ENCODE measurements at regions not wholly inside any gene's neighbourhood (a gene's known extent, or its start where the extent isn't known, plus 50 kb on each side); places are given as distances from the start of the nearest gene placed in this dataset.

DNA sequence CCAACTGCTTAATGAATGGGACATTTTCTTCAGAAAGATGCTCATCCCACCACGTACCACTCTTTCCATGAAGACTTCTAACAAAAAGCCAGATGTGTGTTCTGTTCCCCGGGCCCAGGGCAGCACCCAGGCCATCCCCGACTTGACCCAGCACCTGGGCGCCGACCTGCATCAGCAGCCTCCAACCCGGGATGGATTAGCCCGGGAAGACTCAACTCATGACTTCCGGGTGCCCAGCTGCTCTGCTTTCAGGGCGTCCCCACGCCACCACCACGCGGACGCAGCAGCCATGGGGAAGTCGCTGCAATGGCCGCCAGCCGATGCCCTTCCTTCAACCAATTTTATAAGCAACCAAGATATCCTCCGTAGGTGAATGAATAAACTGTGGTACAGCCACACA lies 123.8 kb upstream of the TUBA3C start:
- no peak overlapping the region for H3K27ac ChIP-seq (ENCODE audit: low read depth, low read length)
- H3K36me3 ChIP-seq (ENCODE audit: control insufficient read depth in 1 of 2, insufficient read depth in 2 of 2, low read length in 2 of 2): no peaks in the 10 kb centered on the region
- CTCF ChIA-PET: no interaction called here
- no peaks in the 10 kb centered on the region for H3K9me2 ChIP-seq (ENCODE audit: insufficient read depth)
- H3K9me3 ChIP-seq (ENCODE audit: control insufficient read depth in 1 of 2, insufficient read depth in 1 of 2, low read depth in 1 of 2, low read length in 2 of 2): no peaks in the 10 kb centered on the region
- no TSS peak for BruUV-seq (replicated peaks)
- H3K4me3 ChIP-seq (replicated peaks in 1 of 2; ENCODE audit: low read depth in 1 of 2, low read length in 2 of 2): no peak overlapping the region
- TF ChIP-seq ZNF274 (IDR thresholded peaks at IDR 0.05; ENCODE audit: low read depth, low read length) (no peak), SIN3A (IDR thresholded peaks at IDR 0.05; ENCODE audit: low read depth) (no peak), FOSL1 (IDR thresholded peaks at IDR 0.05; ENCODE audit: low read depth) (no peak), POLR2A (IDR thresholded peaks at IDR 0.05; ENCODE audit: borderline replicate concordance, extremely low read depth, insufficient read depth, insufficient read length) (no peak)
- TF ChIP-seq, protein P1, sequence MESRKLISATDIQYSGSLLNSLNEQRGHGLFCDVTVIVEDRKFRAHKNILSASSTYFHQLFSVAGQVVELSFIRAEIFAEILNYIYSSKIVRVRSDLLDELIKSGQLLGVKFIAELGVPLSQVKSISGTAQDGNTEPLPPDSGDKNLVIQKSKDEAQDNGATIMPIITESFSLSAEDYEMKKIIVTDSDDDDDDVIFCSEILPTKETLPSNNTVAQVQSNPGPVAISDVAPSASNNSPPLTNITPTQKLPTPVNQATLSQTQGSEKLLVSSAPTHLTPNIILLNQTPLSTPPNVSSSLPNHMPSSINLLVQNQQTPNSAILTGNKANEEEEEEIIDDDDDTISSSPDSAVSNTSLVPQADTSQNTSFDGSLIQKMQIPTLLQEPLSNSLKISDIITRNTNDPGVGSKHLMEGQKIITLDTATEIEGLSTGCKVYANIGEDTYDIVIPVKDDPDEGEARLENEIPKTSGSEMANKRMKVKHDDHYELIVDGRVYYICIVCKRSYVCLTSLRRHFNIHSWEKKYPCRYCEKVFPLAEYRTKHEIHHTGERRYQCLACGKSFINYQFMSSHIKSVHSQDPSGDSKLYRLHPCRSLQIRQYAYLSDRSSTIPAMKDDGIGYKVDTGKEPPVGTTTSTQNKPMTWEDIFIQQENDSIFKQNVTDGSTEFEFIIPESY (IDR thresholded peaks at IDR 0.05; ENCODE audit: extremely low read depth, insufficient replicate concordance, low read length): no peak
- intact Hi-C loops (cut with micrococcal nuclease): no loop called here
- H2AFZ ChIP-seq (ENCODE audit: low read depth, low read length, poor library complexity, severe bottlenecking): no peak overlapping the region
- RAD21 ChIA-PET (ENCODE audit: low non-redundant PET in 1 of 2, low total read pairs in 2 of 2, uncharacterized antibody in 2 of 2, unreplicated experiment in 2 of 2): no interaction called here
- no peaks in the 10 kb centered on the region for H4K20me1 ChIP-seq (ENCODE audit: insufficient read depth)
- no peaks in the 10 kb centered on the region for H3K27me3 ChIP-seq (ENCODE audit: insufficient read depth, low read length)
- DNase-seq (ENCODE audit: low read depth, low spot score) (no peak), ATAC-seq (no peak)
- no peaks in the 10 kb centered on the region for H3K79me2 ChIP-seq (ENCODE audit: insufficient read depth, low read length)
- H3K9ac ChIP-seq (ENCODE audit: low read length): no peak overlapping the region
- H3K4me2 ChIP-seq (ENCODE audit: low read length): no peak overlapping the region
- POLR2A ChIA-PET: no interaction called here
- no peaks in the 10 kb centered on the region for H3K4me1 ChIP-seq (ENCODE audit: control insufficient read depth in 1 of 2, insufficient read depth in 2 of 2, low read length in 2 of 2)

DNA sequence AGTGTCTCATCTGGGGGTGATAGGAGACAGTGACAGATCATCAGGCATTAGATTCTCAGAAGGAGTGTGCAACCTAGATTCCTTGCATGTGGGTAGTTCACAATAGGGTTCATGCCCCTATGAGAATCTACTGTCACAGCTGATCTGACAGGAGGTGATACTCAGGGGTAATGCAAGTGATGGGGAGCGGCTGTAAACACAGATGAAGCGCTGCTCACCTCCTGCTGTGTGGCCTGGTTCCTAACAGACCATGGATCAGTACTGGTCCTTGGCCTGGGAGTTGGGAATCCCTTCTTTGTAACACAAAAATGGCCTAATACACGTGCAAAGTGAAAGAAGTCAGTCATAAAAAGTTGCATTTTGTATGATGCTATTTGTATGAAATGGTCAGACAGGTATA lies 107.6 kb upstream of the TUBA3C start:
- Histone ChIP-seq H3K27me3 (ENCODE audit: insufficient read depth, low read length) (no peaks in the 10 kb centered on the region), H3K9me2 (ENCODE audit: insufficient read depth) (no peaks in the 10 kb centered on the region), H3K36me3 (ENCODE audit: control insufficient read depth in 1 of 2, insufficient read depth in 2 of 2, low read length in 2 of 2) (no peaks in the 10 kb centered on the region), H2AFZ (ENCODE audit: low read depth, low read length, poor library complexity, severe bottlenecking) (no peak overlapping the region), H3K4me2 (ENCODE audit: low read length) (no peak overlapping the region), H4K20me1 (ENCODE audit: insufficient read depth) (no peaks in the 10 kb centered on the region), H3K9ac (ENCODE audit: low read length) (no peak overlapping the region), H3K4me3 (replicated peaks in 1 of 2; ENCODE audit: low read depth in 1 of 2, low read length in 2 of 2) (no peak overlapping the region), H3K9me3 (ENCODE audit: control insufficient read depth in 1 of 2, insufficient read depth in 1 of 2, low read depth in 1 of 2, low read length in 2 of 2) (no peaks in the 10 kb centered on the region), H3K4me1 (ENCODE audit: control insufficient read depth in 1 of 2, insufficient read depth in 2 of 2, low read length in 2 of 2) (no peaks in the 10 kb centered on the region), H3K27ac (ENCODE audit: low read depth, low read length) (no peak overlapping the region), H3K79me2 (ENCODE audit: insufficient read depth, low read length) (no peaks in the 10 kb centered on the region)
- ATAC-seq: no peak
- BruUV-seq (replicated peaks): no TSS peak
- ChIA-PET POLR2A (no interaction called here), CTCF (no interaction called here), RAD21 (ENCODE audit: low non-redundant PET in 1 of 2, low total read pairs in 2 of 2, uncharacterized antibody in 2 of 2, unreplicated experiment in 2 of 2) (no interaction called here)
- intact Hi-C loops (cut with micrococcal nuclease): no loop called here
- no peak for DNase-seq (ENCODE audit: low read depth, low spot score)
- no peak for TF ChIP-seq ZNF274 (IDR thresholded peaks at IDR 0.05; ENCODE audit: low read depth, low read length)
- TF ChIP-seq, protein P2, sequence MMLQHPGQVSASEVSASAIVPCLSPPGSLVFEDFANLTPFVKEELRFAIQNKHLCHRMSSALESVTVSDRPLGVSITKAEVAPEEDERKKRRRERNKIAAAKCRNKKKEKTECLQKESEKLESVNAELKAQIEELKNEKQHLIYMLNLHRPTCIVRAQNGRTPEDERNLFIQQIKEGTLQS (IDR thresholded peaks at IDR 0.05): no peak
- TF ChIP-seq TCF7L2 (IDR thresholded peaks at IDR 0.05; ENCODE audit: borderline replicate concordance, extremely low read depth, insufficient read depth, insufficient read length): no peak
- no peak for TF ChIP-seq SIN3A (IDR thresholded peaks at IDR 0.05; ENCODE audit: low read depth)
- TF ChIP-seq FOSL1 (IDR thresholded peaks at IDR 0.05; ENCODE audit: low read depth): no peak
- no peak for TF ChIP-seq JUND (IDR thresholded peaks at IDR 0.05)
- no peak for TF ChIP-seq RAD21 (IDR thresholded peaks at IDR 0.05; ENCODE audit: low read depth)
- TF ChIP-seq, protein P3, sequence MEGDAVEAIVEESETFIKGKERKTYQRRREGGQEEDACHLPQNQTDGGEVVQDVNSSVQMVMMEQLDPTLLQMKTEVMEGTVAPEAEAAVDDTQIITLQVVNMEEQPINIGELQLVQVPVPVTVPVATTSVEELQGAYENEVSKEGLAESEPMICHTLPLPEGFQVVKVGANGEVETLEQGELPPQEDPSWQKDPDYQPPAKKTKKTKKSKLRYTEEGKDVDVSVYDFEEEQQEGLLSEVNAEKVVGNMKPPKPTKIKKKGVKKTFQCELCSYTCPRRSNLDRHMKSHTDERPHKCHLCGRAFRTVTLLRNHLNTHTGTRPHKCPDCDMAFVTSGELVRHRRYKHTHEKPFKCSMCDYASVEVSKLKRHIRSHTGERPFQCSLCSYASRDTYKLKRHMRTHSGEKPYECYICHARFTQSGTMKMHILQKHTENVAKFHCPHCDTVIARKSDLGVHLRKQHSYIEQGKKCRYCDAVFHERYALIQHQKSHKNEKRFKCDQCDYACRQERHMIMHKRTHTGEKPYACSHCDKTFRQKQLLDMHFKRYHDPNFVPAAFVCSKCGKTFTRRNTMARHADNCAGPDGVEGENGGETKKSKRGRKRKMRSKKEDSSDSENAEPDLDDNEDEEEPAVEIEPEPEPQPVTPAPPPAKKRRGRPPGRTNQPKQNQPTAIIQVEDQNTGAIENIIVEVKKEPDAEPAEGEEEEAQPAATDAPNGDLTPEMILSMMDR (IDR thresholded peaks at IDR 0.05 in 2 of 3, conservative IDR thresholded peaks at IDR 0.05 in 1 of 3; ENCODE audit: borderline replicate concordance in 1 of 3, insufficient read depth in 1 of 3, low read depth in 2 of 3, low read length in 2 of 3): no peak
- TF ChIP-seq ELF1 (IDR thresholded peaks at IDR 0.05; ENCODE audit: borderline replicate concordance, low read depth): no peak
- no peak for TF ChIP-seq SP1 (IDR thresholded peaks at IDR 0.05; ENCODE audit: low read depth)
- TF ChIP-seq, protein P4, sequence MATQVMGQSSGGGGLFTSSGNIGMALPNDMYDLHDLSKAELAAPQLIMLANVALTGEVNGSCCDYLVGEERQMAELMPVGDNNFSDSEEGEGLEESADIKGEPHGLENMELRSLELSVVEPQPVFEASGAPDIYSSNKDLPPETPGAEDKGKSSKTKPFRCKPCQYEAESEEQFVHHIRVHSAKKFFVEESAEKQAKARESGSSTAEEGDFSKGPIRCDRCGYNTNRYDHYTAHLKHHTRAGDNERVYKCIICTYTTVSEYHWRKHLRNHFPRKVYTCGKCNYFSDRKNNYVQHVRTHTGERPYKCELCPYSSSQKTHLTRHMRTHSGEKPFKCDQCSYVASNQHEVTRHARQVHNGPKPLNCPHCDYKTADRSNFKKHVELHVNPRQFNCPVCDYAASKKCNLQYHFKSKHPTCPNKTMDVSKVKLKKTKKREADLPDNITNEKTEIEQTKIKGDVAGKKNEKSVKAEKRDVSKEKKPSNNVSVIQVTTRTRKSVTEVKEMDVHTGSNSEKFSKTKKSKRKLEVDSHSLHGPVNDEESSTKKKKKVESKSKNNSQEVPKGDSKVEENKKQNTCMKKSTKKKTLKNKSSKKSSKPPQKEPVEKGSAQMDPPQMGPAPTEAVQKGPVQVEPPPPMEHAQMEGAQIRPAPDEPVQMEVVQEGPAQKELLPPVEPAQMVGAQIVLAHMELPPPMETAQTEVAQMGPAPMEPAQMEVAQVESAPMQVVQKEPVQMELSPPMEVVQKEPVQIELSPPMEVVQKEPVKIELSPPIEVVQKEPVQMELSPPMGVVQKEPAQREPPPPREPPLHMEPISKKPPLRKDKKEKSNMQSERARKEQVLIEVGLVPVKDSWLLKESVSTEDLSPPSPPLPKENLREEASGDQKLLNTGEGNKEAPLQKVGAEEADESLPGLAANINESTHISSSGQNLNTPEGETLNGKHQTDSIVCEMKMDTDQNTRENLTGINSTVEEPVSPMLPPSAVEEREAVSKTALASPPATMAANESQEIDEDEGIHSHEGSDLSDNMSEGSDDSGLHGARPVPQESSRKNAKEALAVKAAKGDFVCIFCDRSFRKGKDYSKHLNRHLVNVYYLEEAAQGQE (IDR thresholded peaks at IDR 0.05; ENCODE audit: low read depth): no peak
